ENCODE measurements at regions not wholly inside any gene's neighbourhood (a gene's known extent, or its start where the extent isn't known, plus 50 kb on each side); places are given as distances from the start of the nearest gene placed in this dataset.
"Not testable (repeated sequence)": the region's sequence is repeated elsewhere in the genome, so short reads cannot be mapped to it uniquely, and the experiment has no call there.

GRCh38 chr1:60947367-60947766 is 135.0 kb upstream of the NFIA start:
- H3K27ac ChIP-seq (replicated peaks): no peak overlapping the region
- TF ChIP-seq GABPA (IDR thresholded peaks at IDR 0.05; ENCODE audit: low read depth) (no peak), REST (IDR thresholded peaks at IDR 0.05; ENCODE audit: insufficient replicate concordance, low read depth) (no peak), SPI1 (IDR thresholded peaks at IDR 0.05; ENCODE audit: borderline replicate concordance, low read depth) (no peak), POLR2AphosphoS5 (IDR thresholded peaks at IDR 0.05; ENCODE audit: low read depth) (no peak), CTCF (IDR thresholded peaks at IDR 0.05; ENCODE audit: insufficient read depth, low read length) (no peak)
- DNase-seq (ENCODE audit: low read depth in 1 of 2, low spot score in 1 of 2): no peak
- H3K27me3 ChIP-seq (ENCODE audit: insufficient read depth, poor library complexity, severe bottlenecking): no peaks in the 10 kb centered on the region
- no peak overlapping the region for H3K4me3 ChIP-seq (replicated peaks; ENCODE audit: insufficient read depth, low read length)

- Histone ChIP-seq H3K27me3 (ENCODE audit: insufficient read depth, poor library complexity, severe bottlenecking) (no peaks in the 10 kb centered on the region), H3K4me3 (replicated peaks; ENCODE audit: insufficient read depth, low read length) (no peak overlapping the region), H3K27ac (replicated peaks) (no peak overlapping the region)
- TF ChIP-seq GABPA (IDR thresholded peaks at IDR 0.05; ENCODE audit: low read depth) (no peak), POLR2AphosphoS5 (IDR thresholded peaks at IDR 0.05; ENCODE audit: low read depth) (no peak), CTCF (IDR thresholded peaks at IDR 0.05; ENCODE audit: insufficient read depth, low read length) (no peak), REST (IDR thresholded peaks at IDR 0.05; ENCODE audit: insufficient replicate concordance, low read depth) (no peak), SPI1 (IDR thresholded peaks at IDR 0.05; ENCODE audit: borderline replicate concordance, low read depth) (no peak)
- no peak for DNase-seq (ENCODE audit: low read depth in 1 of 2, low spot score in 1 of 2)
Measured at GRCh38 chr1:60942896-60943638, 139.3 kb upstream of the NFIA start.

- H3K27ac ChIP-seq (replicated peaks): no peak overlapping the region
- no peaks in the 10 kb centered on the region for H3K27me3 ChIP-seq (ENCODE audit: insufficient read depth, poor library complexity, severe bottlenecking)
- DNase-seq (ENCODE audit: low read depth in 1 of 2, low spot score in 1 of 2): no peak
- H3K4me3 ChIP-seq (replicated peaks; ENCODE audit: insufficient read depth, low read length): no peak overlapping the region
- no peak for TF ChIP-seq REST (IDR thresholded peaks at IDR 0.05; ENCODE audit: insufficient replicate concordance, low read depth)
- no peak for TF ChIP-seq CTCF (IDR thresholded peaks at IDR 0.05; ENCODE audit: insufficient read depth, low read length)
- no peak for TF ChIP-seq POLR2AphosphoS5 (IDR thresholded peaks at IDR 0.05; ENCODE audit: low read depth)
- no peak for TF ChIP-seq SPI1 (IDR thresholded peaks at IDR 0.05; ENCODE audit: borderline replicate concordance, low read depth)
Measured at GRCh38 chr1:60942291-60942690, 140.1 kb upstream of the NFIA start.

GRCh38 chr1:60940685-60941084 is 141.7 kb upstream of the NFIA start:
- not testable (repeated sequence) for H3K27ac ChIP-seq (replicated peaks); H3K27me3 ChIP-seq (ENCODE audit: insufficient read depth, poor library complexity, severe bottlenecking); H3K4me3 ChIP-seq (replicated peaks; ENCODE audit: insufficient read depth, low read length); DNase-seq (ENCODE audit: low read depth in 1 of 2, low spot score in 1 of 2)

Data from HL-60 (cell line).